DMS114 treated with DMSO at 0.1 percent for 48 hours (cell line): ENCODE measurements at regions not wholly inside any gene's neighbourhood (a gene's known extent, or its start where the extent isn't known, plus 50 kb on each side); places are given as distances from the start of the nearest gene placed in this dataset.

ENCODE experiments used
- DNase-seq: peaks from one replicate; lab custom pipeline; 2025; ENCODE audit not compliant: unreplicated experiment; lab: John Stamatoyannopoulos, UW

GRCh38 chr1:208924928-208925327 lies 658.6 kb upstream of the CAMK1G start:
- no peak for DNase-seq

GRCh38 chr1:208928349-208929010 lies 655.0 kb upstream of the CAMK1G start:
- no peak for DNase-seq

GRCh38 chr1:208929575-208929974 lies 653.9 kb upstream of the CAMK1G start:
- no peak for DNase-seq

- DNase-seq: no peak
Observed at GRCh38 chr1:208931936-208932335, 651.6 kb upstream of the CAMK1G start.

- DNase-seq: no peak
Observed at GRCh38 chr1:208933984-208934525, 649.5 kb upstream of the CAMK1G start.

- DNase-seq: no peak
Observed at GRCh38 chr1:208934933-208935332, 648.6 kb upstream of the CAMK1G start.

- DNase-seq: no peak
Observed at GRCh38 chr1:208935517-208936187, 647.9 kb upstream of the CAMK1G start.

GRCh38 chr1:208939537-208940085 lies 643.9 kb upstream of the CAMK1G start:
- no peak for DNase-seq

- DNase-seq: no peak
Observed at GRCh38 chr1:208942394-208943130, 641.0 kb upstream of the CAMK1G start.

- no peak for DNase-seq
Observed at GRCh38 chr1:208943291-208943690, 640.2 kb upstream of the CAMK1G start.

- no peak for DNase-seq
Observed at GRCh38 chr1:208944981-208945451, 638.5 kb upstream of the CAMK1G start.

GRCh38 chr1:208950206-208950605 lies 633.3 kb upstream of the CAMK1G start:
- DNase-seq: no peak

- no peak for DNase-seq
Observed at GRCh38 chr1:208951026-208951525, 632.4 kb upstream of the CAMK1G start.

- DNase-seq: no peak
Observed at GRCh38 chr1:208951908-208952307, 631.6 kb upstream of the CAMK1G start.

GRCh38 chr1:208962867-208963266 lies 620.6 kb upstream of the CAMK1G start:
- no peak for DNase-seq

- no peak for DNase-seq
Observed at GRCh38 chr1:208965351-208965750, 618.2 kb upstream of the CAMK1G start.

- no peak for DNase-seq
Observed at GRCh38 chr1:208967334-208967733, 616.2 kb upstream of the CAMK1G start.

- DNase-seq: no peak
Observed at GRCh38 chr1:208974717-208975116, 608.8 kb upstream of the CAMK1G start.

GRCh38 chr1:208975456-208975855 lies 608.1 kb upstream of the CAMK1G start:
- no peak for DNase-seq

GRCh38 chr1:208977012-208977411 lies 606.5 kb upstream of the CAMK1G start:
- no peak for DNase-seq

- no peak for DNase-seq
Observed at GRCh38 chr1:208977638-208978256, 605.8 kb upstream of the CAMK1G start.
